ENCODE measurements at regions not wholly inside any gene's neighbourhood (a gene's known extent, or its start where the extent isn't known, plus 50 kb on each side); places are given as distances from the start of the nearest gene placed in this dataset.

GRCh38 chr10:78492424-78492823 lies 458.8 kb downstream of the RPS24 start:
- Histone ChIP-seq H3K4me1 (ENCODE audit: control insufficient read depth in 1 of 2, insufficient read depth in 2 of 2, low read depth in 1 of 2, low read length in 1 of 2) (no peaks in the 10 kb centered on the region; a peak in 1 of 4 replicates), H3K27me3 (ENCODE audit: insufficient read depth) (no peaks in the 10 kb centered on the region), H3K36me3 (replicated peaks in 1 of 2; ENCODE audit: control insufficient read depth in 1 of 2, insufficient read depth in 2 of 2, low read length in 1 of 2) (no peaks in the 10 kb centered on the region), H3F3A (replicated peaks; ENCODE audit: insufficient read depth) (no peaks in the 10 kb centered on the region), H3K4me3 (ENCODE audit: low read depth in 2 of 2, low read length in 1 of 2) (no peak overlapping the region), H2AFZ (ENCODE audit: low read depth) (no peak overlapping the region), H3K79me2 (ENCODE audit: insufficient read depth) (no peaks in the 10 kb centered on the region), H3K27ac (ENCODE audit: low read depth in 2 of 2, low read length in 1 of 2) (no peak overlapping the region), H3K9me3 (peaks cover 11% of the 10 kb centered on the region; the same call in 1 of the 2 replicates), H3K9ac (no peak overlapping the region), H4K20me1 (ENCODE audit: insufficient read depth) (no peaks in the 10 kb centered on the region), H3K9me2 (no peaks in the 10 kb centered on the region), H3K4me2 (no peak overlapping the region)
- TF ChIP-seq RCOR1 (IDR thresholded peaks at IDR 0.05; ENCODE audit: low read length) (no peak), TEAD4 (IDR thresholded peaks at IDR 0.05; ENCODE audit: borderline replicate concordance, insufficient read depth) (no peak), USF1 (IDR thresholded peaks at IDR 0.05; ENCODE audit: borderline replicate concordance, low read depth) (no peak), EP300 (IDR thresholded peaks at IDR 0.05; ENCODE audit: borderline replicate concordance in 1 of 2, low read depth in 1 of 2, low read length in 1 of 2) (no peak)
- ChIA-PET CTCF (interaction anchor here (1.5 kb wide), 1 partner anchor 10 kb away, joined by 3 read pairs; no protein-coding TSS in a partner anchor), POLR2A (no interaction called here)
- DNase-seq = no peak

- Histone ChIP-seq H3K9me3 (peaks cover 11% of the 10 kb centered on the region; the same call in 1 of the 2 replicates), H3F3A (replicated peaks; ENCODE audit: insufficient read depth) (no peaks in the 10 kb centered on the region), H4K20me1 (ENCODE audit: insufficient read depth) (no peaks in the 10 kb centered on the region), H3K27me3 (ENCODE audit: insufficient read depth) (no peaks in the 10 kb centered on the region), H3K4me1 (ENCODE audit: control insufficient read depth in 1 of 2, insufficient read depth in 2 of 2, low read depth in 1 of 2, low read length in 1 of 2) (no peaks in the 10 kb centered on the region; a peak in 1 of 4 replicates), H3K9me2 (no peaks in the 10 kb centered on the region), H3K36me3 (replicated peaks in 1 of 2; ENCODE audit: control insufficient read depth in 1 of 2, insufficient read depth in 2 of 2, low read length in 1 of 2) (no peaks in the 10 kb centered on the region), H3K27ac (ENCODE audit: low read depth in 2 of 2, low read length in 1 of 2) (no peak overlapping the region), H3K9ac (no peak overlapping the region), H2AFZ (ENCODE audit: low read depth) (no peak overlapping the region), H3K79me2 (ENCODE audit: insufficient read depth) (no peaks in the 10 kb centered on the region), H3K4me2 (no peak overlapping the region), H3K4me3 (ENCODE audit: low read depth in 2 of 2, low read length in 1 of 2) (no peak overlapping the region)
- POLR2A ChIA-PET = no interaction called here
- TF ChIP-seq REST (IDR thresholded peaks at IDR 0.05; ENCODE audit: low read depth, low read length) (no peak), RXRA (IDR thresholded peaks at IDR 0.05; ENCODE audit: borderline replicate concordance, low read depth) (no peak), NRF1 (IDR thresholded peaks at IDR 0.05; ENCODE audit: low read depth, low read length) (no peak), GATA2 (CRISPR knock-in tag; IDR thresholded peaks at IDR 0.05) (no peak), TCF12 (IDR thresholded peaks at IDR 0.05) (no peak), FOXJ3 (CRISPR knock-in tag; IDR thresholded peaks at IDR 0.05) (no peak), IRF3 (IDR thresholded peaks at IDR 0.05; ENCODE audit: low read depth, low read length) (no peak), ZBTB33 (IDR thresholded peaks at IDR 0.05; ENCODE audit: borderline replicate concordance, low read depth) (no peak), ELF1 (IDR thresholded peaks at IDR 0.05) (no peak), MAX (IDR thresholded peaks at IDR 0.05; ENCODE audit: low read depth) (no peak), CTCF (IDR thresholded peaks at IDR 0.05) (no peak), YY1 (IDR thresholded peaks at IDR 0.05; ENCODE audit: low read depth) (no peak), MXI1 (IDR thresholded peaks at IDR 0.05; ENCODE audit: low read depth, low read length) (no peak)
- CTCF ChIA-PET = no interaction called here
- DNase-seq = no peak
These were observed 460.5 kb downstream of the RPS24 start for GRCh38 chr10:78494179-78494578.
